ENCODE measurements at regions not wholly inside any gene's neighbourhood (a gene's known extent, or its start where the extent isn't known, plus 50 kb on each side); places are given as distances from the start of the nearest gene placed in this dataset.

GRCh38 chr14:65802196-65802595 lies 389.7 kb downstream of the FUT8 start:
- no peak for DNase-seq (ENCODE audit: low spot score)
- Histone ChIP-seq H3K9me2 (replicated peaks; ENCODE audit: insufficient read depth) (no peaks in the 10 kb centered on the region), H3K4me3 (no peak overlapping the region), H3K27ac (no peak overlapping the region), H2AFZ (no peak overlapping the region), H3K4me1 (ENCODE audit: insufficient read depth) (no peaks in the 10 kb centered on the region), H3K79me2 (no peaks in the 10 kb centered on the region), H3K27me3 (peaks cover 12% of the 10 kb centered on the region), H3K36me3 (replicated peaks; ENCODE audit: insufficient read depth, low read depth) (no peaks in the 10 kb centered on the region), H3K9me3 (ENCODE audit: low read depth) (no peaks in the 10 kb centered on the region), H4K20me1 (ENCODE audit: insufficient read depth, poor library complexity, severe bottlenecking) (no peaks in the 10 kb centered on the region), H3K4me2 (no peak overlapping the region)
- 85% methylated on average over 2 of the region's 2 CpGs for WGBS (ENCODE audit: low lambda C conversion rate, missing lambda C conversion rate)
- no peak for TF ChIP-seq EZH2phosphoT487 (IDR thresholded peaks at IDR 0.05; ENCODE audit: low read depth, severe bottlenecking, unreplicated experiment)
- TF ChIP-seq CTCF (IDR thresholded peaks at IDR 0.05; ENCODE audit: poor library complexity) = no peak
- TF ChIP-seq EZH2 (IDR thresholded peaks at IDR 0.05; ENCODE audit: borderline replicate concordance) = no peak

- Histone ChIP-seq H3K27me3 (peaks cover 12% of the 10 kb centered on the region), H3K4me1 (ENCODE audit: insufficient read depth) (no peaks in the 10 kb centered on the region), H3K27ac (no peak overlapping the region), H3K79me2 (no peaks in the 10 kb centered on the region), H3K9me2 (replicated peaks; ENCODE audit: insufficient read depth) (no peaks in the 10 kb centered on the region), H2AFZ (no peak overlapping the region), H3K4me3 (no peak overlapping the region), H3K36me3 (replicated peaks; ENCODE audit: insufficient read depth, low read depth) (no peaks in the 10 kb centered on the region), H4K20me1 (ENCODE audit: insufficient read depth, poor library complexity, severe bottlenecking) (no peaks in the 10 kb centered on the region), H3K4me2 (no peak overlapping the region), H3K9me3 (ENCODE audit: low read depth) (no peaks in the 10 kb centered on the region)
- 92% methylated on average over 6 of the region's 6 CpGs for WGBS (ENCODE audit: low lambda C conversion rate, missing lambda C conversion rate)
- TF ChIP-seq EZH2phosphoT487 (IDR thresholded peaks at IDR 0.05; ENCODE audit: low read depth, severe bottlenecking, unreplicated experiment) = no peak
- no peak for TF ChIP-seq EZH2 (IDR thresholded peaks at IDR 0.05; ENCODE audit: borderline replicate concordance)
- TF ChIP-seq CTCF (IDR thresholded peaks at IDR 0.05; ENCODE audit: poor library complexity) = no peak
- DNase-seq (ENCODE audit: low spot score) = no peak
Observed at GRCh38 chr14:65803885-65804284, 391.4 kb downstream of the FUT8 start.

- DNase-seq (ENCODE audit: low spot score) = no peak
- Histone ChIP-seq H3K4me2 (no peak overlapping the region), H3K79me2 (no peaks in the 10 kb centered on the region), H3K27me3 (peaks cover 13% of the 10 kb centered on the region), H2AFZ (no peak overlapping the region), H3K27ac (no peak overlapping the region), H3K9me3 (ENCODE audit: low read depth) (no peaks in the 10 kb centered on the region), H3K4me1 (ENCODE audit: insufficient read depth) (no peaks in the 10 kb centered on the region), H4K20me1 (ENCODE audit: insufficient read depth, poor library complexity, severe bottlenecking) (no peaks in the 10 kb centered on the region), H3K9me2 (replicated peaks; ENCODE audit: insufficient read depth) (no peaks in the 10 kb centered on the region), H3K36me3 (replicated peaks; ENCODE audit: insufficient read depth, low read depth) (no peaks in the 10 kb centered on the region), H3K4me3 (no peak overlapping the region)
- TF ChIP-seq CTCF (IDR thresholded peaks at IDR 0.05; ENCODE audit: poor library complexity) = no peak
- TF ChIP-seq EZH2 (IDR thresholded peaks at IDR 0.05; ENCODE audit: borderline replicate concordance) = no peak
- no peak for TF ChIP-seq EZH2phosphoT487 (IDR thresholded peaks at IDR 0.05; ENCODE audit: low read depth, severe bottlenecking, unreplicated experiment)
- WGBS (ENCODE audit: low lambda C conversion rate, missing lambda C conversion rate) = 82% methylated on average over 14 of the region's 14 CpGs
Observed at GRCh38 chr14:65804439-65805112, 392.0 kb downstream of the FUT8 start.

Data from hepatocyte (in vitro differentiated cells).